ENCODE measurements at regions not wholly inside any gene's neighbourhood (a gene's known extent, or its start where the extent isn't known, plus 50 kb on each side); places are given as distances from the start of the nearest gene placed in this dataset.

DNA sequence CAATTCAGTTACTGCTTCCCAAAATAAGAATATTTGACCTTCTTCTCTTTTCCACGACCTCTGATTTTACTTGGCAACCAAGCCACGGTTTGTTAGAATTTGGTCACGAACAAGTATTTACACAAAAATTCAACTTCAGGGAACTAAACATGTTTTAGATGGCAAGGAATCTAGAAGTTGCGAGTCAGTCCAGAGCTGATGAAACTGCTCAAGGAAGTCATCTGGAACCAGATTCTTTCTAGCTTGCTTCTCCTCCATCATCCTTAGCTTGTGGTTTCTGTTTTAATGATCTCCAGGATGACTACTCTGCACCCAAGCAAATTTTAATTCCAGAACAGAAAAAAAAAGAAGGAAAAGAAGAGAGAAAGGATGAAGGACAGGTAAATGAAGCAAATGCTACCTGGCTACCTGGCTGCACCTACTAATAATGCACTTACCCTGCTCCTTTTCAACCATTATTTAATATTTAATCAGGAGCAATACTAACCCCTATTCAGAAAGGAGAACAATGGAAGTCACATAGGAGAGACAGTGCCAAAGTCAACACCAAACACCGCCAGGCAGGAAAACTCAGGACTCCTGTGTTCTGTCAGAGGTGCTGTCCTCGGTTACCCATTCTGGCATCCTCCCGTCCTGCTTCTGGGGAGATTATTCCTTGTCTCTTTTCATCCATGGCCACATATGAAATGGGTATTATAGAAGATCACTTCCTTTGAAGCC lies 54.2 kb upstream of the RGS7 start:
- intact Hi-C loops (cut with DNase I): no loop called here
- H3K27me3 ChIP-seq: no peaks in the 10 kb centered on the region
- H3K4me1 ChIP-seq: no peaks in the 10 kb centered on the region
- no peak overlapping the region for H3K27ac ChIP-seq
- no peaks in the 10 kb centered on the region for H3K36me3 ChIP-seq
- no peaks in the 10 kb centered on the region for H3K9me3 ChIP-seq
- DNase-seq (ENCODE audit: low spot score in 2 of 2): no peak
- TF ChIP-seq, protein P1, sequence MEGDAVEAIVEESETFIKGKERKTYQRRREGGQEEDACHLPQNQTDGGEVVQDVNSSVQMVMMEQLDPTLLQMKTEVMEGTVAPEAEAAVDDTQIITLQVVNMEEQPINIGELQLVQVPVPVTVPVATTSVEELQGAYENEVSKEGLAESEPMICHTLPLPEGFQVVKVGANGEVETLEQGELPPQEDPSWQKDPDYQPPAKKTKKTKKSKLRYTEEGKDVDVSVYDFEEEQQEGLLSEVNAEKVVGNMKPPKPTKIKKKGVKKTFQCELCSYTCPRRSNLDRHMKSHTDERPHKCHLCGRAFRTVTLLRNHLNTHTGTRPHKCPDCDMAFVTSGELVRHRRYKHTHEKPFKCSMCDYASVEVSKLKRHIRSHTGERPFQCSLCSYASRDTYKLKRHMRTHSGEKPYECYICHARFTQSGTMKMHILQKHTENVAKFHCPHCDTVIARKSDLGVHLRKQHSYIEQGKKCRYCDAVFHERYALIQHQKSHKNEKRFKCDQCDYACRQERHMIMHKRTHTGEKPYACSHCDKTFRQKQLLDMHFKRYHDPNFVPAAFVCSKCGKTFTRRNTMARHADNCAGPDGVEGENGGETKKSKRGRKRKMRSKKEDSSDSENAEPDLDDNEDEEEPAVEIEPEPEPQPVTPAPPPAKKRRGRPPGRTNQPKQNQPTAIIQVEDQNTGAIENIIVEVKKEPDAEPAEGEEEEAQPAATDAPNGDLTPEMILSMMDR (IDR thresholded peaks at IDR 0.05): no peak
- no peak overlapping the region for H3K4me3 ChIP-seq

DNA sequence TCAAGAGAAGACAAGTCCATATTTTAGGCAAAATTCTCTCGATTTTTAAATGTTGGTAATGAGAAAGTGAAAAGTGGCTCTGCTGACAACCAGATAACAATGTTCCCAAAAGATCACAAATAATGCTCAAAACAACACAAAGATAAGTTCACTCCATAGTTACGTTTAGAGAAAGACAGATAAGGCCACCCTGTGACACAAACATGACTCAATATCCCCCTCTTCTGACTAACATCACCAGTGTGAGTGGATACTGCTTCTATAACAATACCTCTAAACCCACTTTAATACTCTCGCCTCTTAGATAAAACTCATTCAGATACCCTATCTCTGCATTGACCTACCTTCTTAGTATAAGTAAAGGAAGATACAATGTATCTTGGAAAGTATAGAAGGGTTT lies 51.2 kb upstream of the RGS7 start:
- Histone ChIP-seq H3K4me1 (no peaks in the 10 kb centered on the region), H3K27me3 (no peaks in the 10 kb centered on the region), H3K27ac (no peak overlapping the region), H3K4me3 (no peak overlapping the region), H3K36me3 (no peaks in the 10 kb centered on the region), H3K9me3 (no peaks in the 10 kb centered on the region)
- TF ChIP-seq, protein P1 (IDR thresholded peaks at IDR 0.05): no peak
- DNase-seq (ENCODE audit: low spot score in 2 of 2): no peak
- intact Hi-C loops (cut with DNase I): no loop called here
